Lower leg skin (tissue), 3 donors: ENCODE measurements at regions not wholly inside any gene's neighbourhood (a gene's known extent, or its start where the extent isn't known, plus 50 kb on each side); places are given as distances from the start of the nearest gene placed in this dataset.

Experiments
- CTCF ChIP-seq, 3 donors: fragments of 450-650 bp; IDR thresholded peaks; one replicate each; pipeline ENCODE4 v1.5.1; 2016; ENCODE audit warnings: antibody characterized with exemption in 3 of 3, mild to moderate bottlenecking in 3 of 3, moderate library complexity in 2 of 3
- POLR2A ChIP-seq, 2 donors: fragments of 450-650 bp; IDR thresholded peaks; one replicate each; pipeline ENCODE4 v1.6.1; 2016 to 2017; ENCODE audit warnings: antibody characterized with exemption in 2 of 2, mild to moderate bottlenecking in 1 of 2, moderate library complexity in 1 of 2

GRCh38 chr12:126487431-126487980, 1422.3 kb downstream of the AACS start:
- TF ChIP-seq CTCF (IDR thresholded peaks at IDR 0.05) (no peak), POLR2A (IDR thresholded peaks at IDR 0.05) (no peak)
